GM12875 (cell line): ENCODE measurements at regions not wholly inside any gene's neighbourhood (a gene's known extent, or its start where the extent isn't known, plus 50 kb on each side); places are given as distances from the start of the nearest gene placed in this dataset.
A peak's percentile ranks its signal among the peaks of the same experiment; 100 is the strongest.

Source experiments
- H3K4me3 ChIP-seq: one replicate; pipeline ENCODE4 v1.5.1; 2011; ENCODE audit warnings: low read depth, low read length, control low read depth
- TF ChIP-seq, protein P1 (sequence below): IDR thresholded peaks from 2 replicates; pipeline ENCODE4 v1.5.1; 2011; ENCODE audit warnings: low read depth, mild to moderate bottlenecking, control low read depth, inconsistent platforms, low read length, moderate library complexity, borderline replicate concordance; ENCODE audit not compliant: insufficient read depth

- TF ChIP-seq, protein P1, sequence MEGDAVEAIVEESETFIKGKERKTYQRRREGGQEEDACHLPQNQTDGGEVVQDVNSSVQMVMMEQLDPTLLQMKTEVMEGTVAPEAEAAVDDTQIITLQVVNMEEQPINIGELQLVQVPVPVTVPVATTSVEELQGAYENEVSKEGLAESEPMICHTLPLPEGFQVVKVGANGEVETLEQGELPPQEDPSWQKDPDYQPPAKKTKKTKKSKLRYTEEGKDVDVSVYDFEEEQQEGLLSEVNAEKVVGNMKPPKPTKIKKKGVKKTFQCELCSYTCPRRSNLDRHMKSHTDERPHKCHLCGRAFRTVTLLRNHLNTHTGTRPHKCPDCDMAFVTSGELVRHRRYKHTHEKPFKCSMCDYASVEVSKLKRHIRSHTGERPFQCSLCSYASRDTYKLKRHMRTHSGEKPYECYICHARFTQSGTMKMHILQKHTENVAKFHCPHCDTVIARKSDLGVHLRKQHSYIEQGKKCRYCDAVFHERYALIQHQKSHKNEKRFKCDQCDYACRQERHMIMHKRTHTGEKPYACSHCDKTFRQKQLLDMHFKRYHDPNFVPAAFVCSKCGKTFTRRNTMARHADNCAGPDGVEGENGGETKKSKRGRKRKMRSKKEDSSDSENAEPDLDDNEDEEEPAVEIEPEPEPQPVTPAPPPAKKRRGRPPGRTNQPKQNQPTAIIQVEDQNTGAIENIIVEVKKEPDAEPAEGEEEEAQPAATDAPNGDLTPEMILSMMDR, result no peak
- H3K4me3 ChIP-seq, result peak overlapping the region; percentile 2
Observed at GRCh38 chr1:181430015-181430885, 53.1 kb upstream of the CACNA1E start.
